Superior temporal gyrus (tissue), 1 donor: ENCODE measurements at regions not wholly inside any gene's neighbourhood (a gene's known extent, or its start where the extent isn't known, plus 50 kb on each side); places are given as distances from the start of the nearest gene placed in this dataset.
"Not testable (repeated sequence)": the region's sequence is repeated elsewhere in the genome, so short reads cannot be mapped to it uniquely, and the experiment has no call there.

Source experiments
- DNase-seq: peaks from one replicate; pipeline ENCODE4 v3.0.0-alpha.2; 2016; ENCODE audit errors: extremely low spot score

GRCh38 chr4:128535510-128535909 lies 247.9 kb upstream of the PGRMC2 start:
- not testable (repeated sequence) for DNase-seq

- no peak for DNase-seq
Measured at GRCh38 chr4:128528793-128529553, 241.4 kb upstream of the PGRMC2 start.

GRCh38 chr4:128527946-128528576 lies 240.4 kb upstream of the PGRMC2 start:
- no peak for DNase-seq

GRCh38 chr4:128527351-128527750 lies 239.7 kb upstream of the PGRMC2 start:
- no peak for DNase-seq

- DNase-seq, result no peak
Measured at GRCh38 chr4:128525992-128526630, 238.5 kb upstream of the PGRMC2 start.

GRCh38 chr4:128525387-128525786 lies 237.8 kb upstream of the PGRMC2 start:
- DNase-seq, result no peak

GRCh38 chr4:128524311-128524710 lies 236.7 kb upstream of the PGRMC2 start:
- no peak for DNase-seq

GRCh38 chr4:128521648-128522111 lies 234.1 kb upstream of the PGRMC2 start:
- no peak for DNase-seq

- no peak for DNase-seq
Measured at GRCh38 chr4:128521156-128521555, 233.5 kb upstream of the PGRMC2 start.

- no peak for DNase-seq
Measured at GRCh38 chr4:128519163-128519830, 231.7 kb upstream of the PGRMC2 start.

GRCh38 chr4:128517739-128518510 lies 230.3 kb upstream of the PGRMC2 start:
- no peak for DNase-seq

- no peak for DNase-seq
Measured at GRCh38 chr4:128517096-128517738, 229.6 kb upstream of the PGRMC2 start.

- no peak for DNase-seq
Measured at GRCh38 chr4:128516301-128516969, 228.8 kb upstream of the PGRMC2 start.

GRCh38 chr4:128513664-128514484 lies 226.3 kb upstream of the PGRMC2 start:
- DNase-seq, result no peak

GRCh38 chr4:128512767-128513322 lies 225.2 kb upstream of the PGRMC2 start:
- DNase-seq, result no peak

- DNase-seq, result no peak
Measured at GRCh38 chr4:128512161-128512560, 224.5 kb upstream of the PGRMC2 start.

- DNase-seq, result no peak
Measured at GRCh38 chr4:128510850-128511249, 223.2 kb upstream of the PGRMC2 start.

- DNase-seq, result no peak
Measured at GRCh38 chr4:128502818-128503527, 215.4 kb upstream of the PGRMC2 start.

- no peak for DNase-seq
Measured at GRCh38 chr4:128501239-128501638, 213.6 kb upstream of the PGRMC2 start.
